NCI-H2081 (cell line): ENCODE measurements at regions not wholly inside any gene's neighbourhood (a gene's known extent, or its start where the extent isn't known, plus 50 kb on each side); places are given as distances from the start of the nearest gene placed in this dataset.
"Not testable (repeated sequence)": the region's sequence is repeated elsewhere in the genome, so short reads cannot be mapped to it uniquely, and the experiment has no call there.

ENCODE experiments used
- DNase-seq, 2 experiments: peaks; one replicate each; lab custom pipeline; 2025; lab: John Stamatoyannopoulos, UW

DNA sequence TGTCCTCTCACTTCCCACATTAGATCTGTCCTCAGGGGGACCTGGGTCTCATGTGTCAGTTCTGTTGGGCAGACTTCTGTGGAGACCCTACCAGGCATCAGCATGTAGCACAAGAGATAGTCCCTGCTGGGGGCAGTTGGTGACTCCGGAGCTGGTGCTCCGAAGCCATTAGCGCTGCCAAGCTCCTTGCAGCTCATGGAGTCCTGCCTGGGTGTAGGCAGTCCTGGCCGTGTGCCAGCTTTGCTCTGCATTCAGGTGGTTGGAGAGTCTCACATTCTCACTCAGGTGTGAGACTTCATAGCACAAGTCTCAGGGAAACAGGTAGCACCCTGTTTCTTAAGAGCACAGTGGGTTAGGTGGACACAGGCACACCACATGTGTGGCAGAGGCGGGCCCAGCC, 202.3 kb downstream of the LIPI start:
- not testable (repeated sequence) for DNase-seq

DNA sequence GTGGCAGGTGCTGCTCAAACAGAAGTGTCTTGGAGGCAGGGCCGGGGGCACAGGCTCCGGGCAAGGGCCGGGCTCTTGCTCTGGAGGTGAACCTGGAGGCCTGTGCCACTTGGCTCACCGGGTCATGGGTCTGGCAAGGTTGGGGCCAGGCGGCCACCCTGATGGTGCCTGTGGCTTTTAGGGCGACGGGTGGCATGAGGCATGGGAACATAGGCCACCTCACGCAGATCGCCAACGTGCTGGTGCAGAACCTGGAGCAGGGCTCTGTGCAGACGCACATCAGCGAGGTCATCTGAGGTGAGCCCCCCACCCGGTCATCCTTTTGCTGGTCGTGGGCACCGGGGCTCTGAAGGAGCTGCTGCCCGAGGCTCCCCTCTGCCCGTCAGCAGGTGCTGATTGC, 202.7 kb downstream of the LIPI start:
- DNase-seq, result not testable (repeated sequence)

DNA sequence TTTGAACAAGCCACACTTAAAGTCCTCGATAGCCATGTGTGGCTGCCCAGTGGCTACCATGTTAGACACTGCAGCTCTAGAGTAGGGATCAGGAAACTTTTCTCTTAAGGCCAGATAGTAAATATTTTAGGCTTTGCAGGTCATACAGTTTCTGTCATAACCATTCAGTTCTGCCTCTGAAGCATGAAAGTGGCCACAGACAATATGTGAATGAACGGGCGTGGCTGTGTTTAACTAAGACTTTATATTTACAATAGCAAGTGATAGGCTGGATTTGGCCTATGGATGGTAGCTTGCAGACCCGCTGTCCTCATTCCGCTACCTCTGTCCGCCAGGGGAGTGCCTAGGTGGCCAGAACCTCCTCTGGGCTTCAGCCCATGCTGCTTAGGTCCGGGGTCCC, 204.6 kb downstream of the LIPI start:
- DNase-seq, result not testable (repeated sequence)

DNA sequence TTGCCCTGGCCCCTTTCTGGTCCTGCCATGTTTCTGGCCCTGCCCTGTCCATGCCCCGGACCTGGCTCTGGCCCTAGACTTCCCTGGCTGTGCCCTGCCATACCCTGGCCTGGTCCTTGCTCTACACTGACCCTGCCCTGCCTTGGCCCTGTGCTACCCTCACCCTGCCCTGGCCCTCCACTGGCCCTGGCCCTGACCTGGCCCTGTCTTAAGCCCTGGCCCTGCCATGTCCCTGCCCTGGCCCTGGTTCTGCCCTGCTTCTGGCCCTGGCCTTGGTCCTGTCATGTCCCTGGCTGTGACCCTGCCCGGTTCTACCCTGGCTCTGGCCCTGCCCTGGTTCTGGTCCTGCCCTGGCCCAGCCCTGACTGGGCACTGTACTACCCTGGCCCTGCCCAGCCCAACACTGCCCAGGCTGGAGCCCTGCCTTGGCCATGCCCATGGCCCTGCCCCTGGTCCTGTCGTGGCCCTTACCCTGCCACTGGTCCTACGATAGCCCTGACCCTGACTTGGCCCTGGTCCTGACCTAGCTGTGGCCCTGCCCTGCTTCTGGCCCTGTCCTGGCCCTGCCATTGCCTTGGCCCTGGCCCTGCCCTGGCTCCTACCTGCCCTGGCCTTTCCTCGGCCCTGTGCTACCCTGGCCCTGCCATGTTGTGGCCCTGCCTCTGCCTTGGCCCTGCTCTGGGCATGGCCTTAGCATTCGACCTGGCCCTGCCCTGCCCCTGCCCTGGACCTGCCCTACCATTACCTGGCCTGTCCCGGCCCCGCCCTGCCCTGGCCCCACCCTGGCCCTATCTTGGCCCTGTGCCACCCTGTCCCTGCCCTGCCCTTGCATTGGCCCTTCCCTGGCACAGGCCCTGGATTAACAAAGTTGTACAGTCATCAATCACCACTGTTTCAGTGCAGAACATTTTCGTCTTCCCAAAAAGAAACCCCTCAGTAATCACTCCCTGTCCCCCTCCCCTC, 223.5 kb downstream of the LIPI start:
- not testable (repeated sequence) for DNase-seq

DNA sequence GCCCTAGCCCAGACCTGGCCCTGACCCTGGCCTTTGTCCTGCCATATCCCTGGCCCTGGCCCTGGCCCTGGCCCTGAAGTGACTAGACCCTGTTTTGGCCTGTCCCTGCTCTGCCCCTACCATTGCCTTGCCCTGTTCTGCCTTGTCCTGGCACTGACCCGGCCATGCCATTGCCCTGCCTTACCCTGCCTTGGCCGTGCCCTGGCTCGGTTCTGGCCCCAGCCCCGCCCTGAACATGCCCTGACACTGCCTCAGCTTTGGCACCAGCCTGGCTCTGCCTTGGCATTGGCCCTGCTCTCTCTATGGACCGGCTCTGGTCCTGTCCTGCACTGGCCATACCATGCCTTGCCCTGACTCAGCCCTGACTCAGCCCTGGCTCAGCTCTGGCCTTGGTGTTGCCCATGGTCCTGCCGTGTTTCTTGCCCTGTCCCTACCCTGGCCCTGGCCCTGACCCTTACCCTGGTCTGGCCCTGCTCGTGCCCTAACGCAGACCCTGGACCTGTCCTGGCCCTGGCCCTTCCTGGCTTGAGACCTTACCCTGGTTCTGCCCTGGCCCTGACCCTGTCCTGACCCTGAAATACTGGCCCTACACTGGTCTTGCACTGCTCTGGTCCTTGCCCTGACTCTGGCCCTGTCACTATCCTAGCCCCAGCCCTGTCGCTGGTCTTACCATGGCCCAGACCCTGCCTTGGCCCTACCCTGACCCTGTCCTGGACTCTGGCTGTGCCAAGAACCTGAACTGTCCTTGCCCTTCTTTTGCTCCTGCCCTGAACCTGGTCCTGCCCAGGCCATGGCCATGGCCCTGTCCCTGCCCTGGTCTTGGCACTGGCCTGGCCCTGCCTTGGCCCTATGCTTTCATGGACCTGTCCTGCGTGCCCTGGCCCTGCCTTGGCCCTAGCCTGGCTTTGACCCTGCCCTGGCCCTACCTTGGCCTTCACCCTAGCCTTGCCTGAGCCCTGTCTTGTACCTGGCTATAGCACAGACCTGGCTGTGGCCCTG, 224.6 kb downstream of the LIPI start:
- DNase-seq, result not testable (repeated sequence)

DNA sequence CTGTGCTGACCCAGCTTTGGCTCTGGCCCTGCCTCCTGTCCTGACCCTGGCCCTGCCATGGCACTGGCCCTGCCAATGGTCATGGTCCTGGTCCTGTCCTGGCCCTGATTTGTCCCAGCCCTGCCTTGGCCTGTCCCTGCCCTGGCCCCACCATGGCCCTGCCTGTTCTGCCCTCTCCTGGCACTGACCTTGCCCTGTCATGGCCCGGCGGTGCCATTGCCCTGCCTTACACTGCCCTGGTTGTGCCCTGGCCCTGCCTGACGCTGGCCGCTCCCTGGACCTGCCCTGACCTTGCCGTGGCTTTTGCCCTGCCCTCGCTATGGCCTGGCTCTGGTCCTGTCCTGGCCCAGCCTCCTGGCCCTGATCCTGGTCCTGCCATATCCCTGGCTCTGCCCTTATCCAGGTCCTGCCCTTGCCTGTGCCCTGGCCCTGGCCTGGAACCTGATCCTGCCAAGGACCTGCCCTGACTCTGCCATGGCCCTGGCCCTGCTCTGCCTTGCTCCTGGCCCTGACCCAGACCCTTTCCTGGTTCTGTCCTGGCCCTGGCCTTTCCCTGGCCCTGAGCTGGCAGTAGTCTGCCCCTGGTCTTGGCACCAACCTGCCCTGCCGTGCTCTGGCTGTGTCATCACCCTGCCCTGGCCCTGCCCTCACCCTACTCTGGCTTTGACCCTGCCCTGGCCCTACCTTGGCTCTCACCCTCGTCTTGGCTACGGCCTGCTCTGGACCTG, 225.5 kb downstream of the LIPI start:
- not testable (repeated sequence) for DNase-seq

DNA sequence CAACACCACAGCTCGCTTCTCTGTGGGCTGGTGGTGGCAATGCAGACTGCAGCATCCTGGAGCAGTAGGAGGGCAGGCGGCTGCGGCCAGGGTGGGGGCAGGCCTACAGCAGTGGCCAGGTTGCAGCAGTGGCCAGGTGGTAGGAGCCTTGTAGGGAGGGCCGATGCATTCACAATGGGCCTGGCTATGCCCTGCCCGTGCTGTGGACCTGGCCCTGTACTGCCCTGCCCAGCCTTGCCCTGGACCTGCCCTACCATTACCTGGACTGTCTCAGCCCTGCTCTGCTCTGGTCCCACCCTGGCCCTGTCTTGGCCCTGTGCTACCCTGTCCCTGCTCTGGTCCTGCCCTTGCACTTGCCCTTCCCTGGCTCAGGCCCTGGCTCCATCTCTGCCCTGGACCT, 226.0 kb downstream of the LIPI start:
- DNase-seq, result not testable (repeated sequence)

DNA sequence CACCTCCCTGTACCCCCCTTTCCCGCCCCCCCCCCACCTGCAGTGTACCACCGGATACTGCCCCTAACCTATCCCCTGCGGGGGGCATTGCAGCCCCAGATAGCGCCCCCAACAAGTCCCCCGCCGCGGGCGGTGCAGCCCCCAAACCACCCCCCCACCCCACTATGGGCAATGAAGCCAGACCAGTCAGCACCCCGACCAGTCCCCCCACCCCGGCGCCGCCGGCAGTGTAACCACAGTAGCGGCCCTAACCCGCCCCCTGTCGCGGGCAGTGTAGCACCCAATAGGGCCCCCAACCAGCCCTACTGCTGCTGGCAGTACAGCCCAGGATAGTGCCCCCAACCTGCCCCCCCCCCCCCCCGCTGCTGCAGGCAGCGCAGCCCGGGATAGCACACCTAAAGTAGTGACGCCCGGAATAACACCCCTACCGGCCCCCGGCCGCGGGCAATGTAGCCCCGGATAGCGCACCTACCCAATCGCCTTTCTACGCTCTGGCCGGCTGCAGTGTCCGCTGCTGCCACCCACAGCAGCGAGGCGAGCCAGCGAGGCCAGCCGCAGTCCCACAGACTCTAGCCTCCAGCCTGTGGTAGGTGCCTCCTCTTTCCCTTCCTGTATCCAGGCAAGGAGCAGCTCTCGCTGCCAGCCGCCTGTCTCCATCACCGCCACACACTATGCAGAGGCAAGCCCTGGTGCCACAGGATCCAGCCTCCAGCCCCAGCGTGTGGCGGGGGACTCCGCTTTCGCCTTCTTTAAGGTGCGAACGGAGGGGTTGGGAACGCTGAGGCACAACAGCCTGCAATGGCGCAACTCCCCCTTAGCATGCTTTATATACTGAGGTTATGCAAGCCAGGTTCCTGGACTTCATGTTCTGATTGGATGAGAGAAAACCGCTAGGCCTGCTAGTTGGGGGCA, 229.3 kb downstream of the LIPI start:
- not testable (repeated sequence) for DNase-seq

DNA sequence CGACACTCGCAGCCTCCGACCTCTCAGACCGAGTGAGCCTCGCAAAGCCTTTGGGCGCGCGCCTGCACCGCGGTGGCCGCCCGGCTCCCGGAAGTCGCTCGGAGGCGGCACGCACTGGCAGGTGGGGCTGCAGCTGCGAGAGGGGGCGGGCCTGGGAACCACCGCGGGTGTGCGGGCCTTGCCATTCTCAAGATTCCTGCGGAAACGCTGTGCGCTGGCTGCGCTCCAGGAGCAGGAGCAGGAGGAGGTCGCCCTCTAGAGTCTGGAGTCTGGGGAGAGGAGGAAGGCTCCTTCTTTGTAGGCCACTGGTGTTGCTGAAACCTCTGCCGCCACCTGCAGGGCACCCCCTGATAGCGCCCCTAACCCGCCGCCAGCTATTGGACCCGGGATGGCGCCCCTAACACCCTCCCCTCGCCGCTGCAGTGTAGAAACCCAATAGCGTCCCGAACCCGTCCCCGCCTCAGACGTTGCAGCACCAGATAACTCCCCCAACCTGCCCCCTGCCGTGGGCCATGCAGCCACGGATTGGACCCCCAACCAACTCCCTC, 230.6 kb downstream of the LIPI start:
- DNase-seq, result peak; percentile 37 to 65

DNA sequence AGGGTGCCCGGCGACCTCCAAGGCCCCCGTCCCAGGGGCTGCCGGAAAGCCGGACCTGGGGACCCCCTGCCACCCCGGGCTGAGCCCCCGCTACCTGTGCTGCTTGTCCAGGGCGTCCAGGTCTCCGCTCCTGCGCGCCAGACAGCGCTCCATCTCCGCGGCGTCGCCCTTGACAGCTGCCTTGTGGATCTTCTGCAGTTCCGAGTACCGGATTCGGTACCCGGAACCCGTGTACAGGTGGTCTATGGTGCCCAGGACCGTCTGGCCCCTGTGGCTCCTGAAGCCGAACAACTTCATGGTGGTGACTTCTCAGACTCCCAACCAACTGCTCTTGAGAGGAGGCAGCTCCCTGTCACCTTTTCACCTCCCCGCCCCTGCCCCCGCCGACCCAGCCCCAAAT, 231.1 kb downstream of the LIPI start:
- DNase-seq, result not testable (repeated sequence)

DNA sequence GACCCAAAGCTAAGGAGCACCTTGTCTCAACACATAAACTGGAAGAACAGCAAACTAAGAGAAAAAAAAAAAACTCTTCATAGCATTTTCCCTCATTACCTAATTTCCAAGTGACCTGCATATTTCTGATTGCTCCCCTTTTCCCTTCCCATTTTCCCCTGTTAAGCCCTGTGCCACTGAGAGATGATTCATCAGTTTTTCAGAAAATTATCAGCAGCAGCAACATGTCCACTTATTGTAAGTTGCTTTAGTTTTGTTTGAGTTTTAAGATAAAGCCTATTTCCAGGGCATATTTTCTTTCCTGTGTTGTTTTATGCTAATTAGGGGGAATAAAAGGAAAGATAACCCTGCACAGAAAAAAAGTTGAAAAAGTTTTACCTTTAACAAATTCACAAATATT, 236.2 kb downstream of the LIPI start:
- DNase-seq, result not testable (repeated sequence)

DNA sequence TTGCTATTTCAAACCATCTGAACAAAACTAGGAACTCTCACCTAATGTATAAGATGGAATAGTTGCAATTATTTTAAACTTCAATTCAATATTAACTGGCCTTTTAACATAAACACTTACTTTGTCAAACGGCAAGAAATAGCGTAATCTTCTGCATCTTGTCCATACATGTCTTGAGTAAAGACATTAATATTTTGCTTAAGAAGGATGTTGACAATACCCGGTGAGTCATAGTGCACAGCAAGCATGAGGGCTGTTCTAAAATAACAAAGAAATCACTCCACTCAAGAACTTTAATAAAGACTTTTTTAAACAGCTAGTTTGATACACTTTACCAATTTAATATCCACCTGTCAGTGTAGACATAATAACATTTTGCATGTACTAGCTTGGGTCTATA, 240.9 kb downstream of the LIPI start:
- not testable (repeated sequence) for DNase-seq

DNA sequence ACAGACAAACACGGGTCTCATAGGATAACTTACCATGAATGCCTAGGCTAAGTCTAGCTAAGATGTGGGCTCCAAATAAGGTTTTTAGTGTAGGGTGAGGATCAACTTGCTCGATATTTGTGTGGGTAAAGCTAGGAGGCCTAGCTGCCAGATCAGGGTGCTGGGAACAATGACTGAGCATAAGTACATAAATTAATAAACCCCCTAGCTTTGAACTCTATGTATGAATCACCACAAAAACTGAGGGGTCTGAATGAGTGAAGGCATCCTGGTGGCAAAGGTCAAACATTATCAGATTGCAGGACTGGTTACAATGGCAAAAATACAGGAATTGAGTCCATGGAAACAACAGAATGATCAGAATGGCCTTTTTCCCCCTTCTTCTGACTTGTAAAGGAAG, 241.8 kb downstream of the LIPI start:
- not testable (repeated sequence) for DNase-seq

DNA sequence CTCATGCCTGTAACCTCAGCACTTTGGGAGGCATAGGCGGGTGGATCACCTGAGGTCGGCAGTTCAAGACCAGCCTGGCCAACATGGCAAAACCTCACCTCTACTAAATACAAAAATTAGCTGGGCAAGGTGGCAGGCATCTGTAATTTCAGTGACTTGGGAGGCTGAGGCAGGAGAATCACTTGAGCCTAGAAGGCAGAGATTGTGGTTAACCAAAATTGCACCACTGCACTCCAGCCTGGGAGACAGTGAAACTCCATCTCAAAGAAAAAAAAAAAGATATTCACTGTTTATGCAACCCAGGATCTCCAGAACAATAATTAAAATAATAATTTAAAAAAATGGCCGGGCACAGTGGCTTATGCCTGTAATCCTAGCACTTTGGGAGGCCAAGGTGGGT, 247.5 kb downstream of the LIPI start:
- not testable (repeated sequence) for DNase-seq

DNA sequence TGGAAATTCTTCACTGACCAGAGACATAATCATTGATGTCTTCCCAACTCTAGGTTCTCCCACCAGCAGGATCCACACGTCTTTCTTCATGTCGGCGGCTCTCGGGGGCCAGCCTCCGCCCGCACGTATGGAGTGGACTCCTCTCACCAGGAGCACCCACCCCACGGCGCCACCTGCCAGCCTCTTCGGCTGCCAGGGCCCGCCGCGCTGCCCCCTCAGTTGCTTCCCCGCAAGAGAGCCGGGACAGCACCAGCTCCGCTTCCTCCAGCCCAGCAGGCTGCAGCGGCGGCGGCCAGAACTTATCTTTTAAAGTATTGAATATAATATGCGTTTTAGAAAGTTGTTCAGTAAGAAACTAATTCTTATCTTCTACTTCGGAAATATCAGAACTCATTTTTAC, 273.5 kb downstream of the LIPI start:
- no peak for DNase-seq

DNA sequence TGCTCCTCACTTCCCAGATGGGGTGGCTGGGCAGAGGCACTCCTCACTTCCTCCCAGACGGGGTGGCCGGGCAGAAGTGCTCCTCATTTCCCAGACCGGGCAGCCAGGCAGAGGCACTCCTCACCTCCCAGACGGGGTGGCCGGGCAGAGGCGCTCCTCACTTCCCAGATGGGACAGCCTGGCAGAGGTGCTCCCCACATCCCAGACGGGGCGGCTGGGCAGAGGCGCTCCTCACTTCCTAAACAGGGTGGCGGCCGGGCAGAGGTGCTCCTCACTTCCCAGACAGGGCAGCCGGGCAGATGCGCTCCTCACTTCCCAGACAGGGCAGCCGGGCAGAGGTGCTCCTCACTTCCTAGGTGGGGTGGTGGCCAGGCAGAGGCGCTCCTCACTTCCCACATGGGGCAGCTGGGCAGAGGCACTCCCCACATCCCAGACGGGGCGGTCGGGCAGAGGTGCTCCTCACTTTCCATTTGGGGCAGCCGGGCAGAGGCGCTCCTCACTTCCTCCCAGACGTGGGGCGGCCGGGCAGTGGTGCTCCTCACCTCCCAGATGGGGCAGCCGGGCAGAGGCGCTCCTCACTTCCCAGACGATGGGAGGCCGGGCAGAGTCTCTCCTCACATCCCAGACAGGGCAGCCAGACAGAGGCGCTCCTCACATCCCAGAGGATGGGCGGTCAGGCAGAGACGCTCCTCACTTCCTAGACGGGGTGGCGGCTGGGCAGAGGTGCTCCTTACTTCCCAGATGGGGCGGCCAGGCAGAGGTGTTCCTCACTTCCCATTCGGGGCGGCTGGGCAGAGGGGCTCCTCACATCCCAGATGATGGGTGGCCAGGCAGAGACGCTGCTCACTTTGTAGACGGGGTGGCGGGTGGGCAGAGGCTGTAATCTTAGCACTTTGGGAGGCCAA, 274.5 kb downstream of the LIPI start:
- DNase-seq, result not testable (repeated sequence)

DNA sequence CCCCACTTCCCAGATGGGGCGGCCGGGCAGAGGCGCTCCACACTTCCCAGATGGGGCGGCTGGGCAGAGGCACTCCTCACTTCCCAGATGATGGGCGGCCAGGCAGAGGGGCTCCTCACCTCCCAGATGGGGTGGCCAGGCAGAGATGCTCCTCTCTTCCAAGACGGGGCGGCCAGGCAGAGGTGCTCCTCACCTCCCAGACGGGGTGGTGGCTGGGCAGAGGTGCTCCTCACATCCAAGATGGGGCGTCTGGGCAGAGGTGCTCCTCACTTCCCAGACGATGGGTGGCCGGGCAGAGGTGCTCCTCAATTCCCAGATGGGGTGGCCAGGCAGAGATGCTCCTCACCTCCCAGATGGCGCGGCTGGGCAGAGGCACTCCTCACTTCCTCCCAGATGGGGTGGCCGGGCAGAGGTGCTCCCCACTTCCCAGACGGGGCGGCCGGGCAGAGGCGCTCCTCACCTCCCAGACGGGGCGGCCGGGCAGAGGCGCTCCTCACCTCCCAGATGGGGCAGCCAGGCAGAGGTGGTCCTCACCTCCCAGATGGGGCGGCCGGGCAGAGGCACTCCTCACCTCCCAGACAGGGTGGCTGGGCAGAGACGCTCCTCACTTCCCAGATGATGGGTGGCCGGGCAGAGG, 275.2 kb downstream of the LIPI start:
- not testable (repeated sequence) for DNase-seq

DNA sequence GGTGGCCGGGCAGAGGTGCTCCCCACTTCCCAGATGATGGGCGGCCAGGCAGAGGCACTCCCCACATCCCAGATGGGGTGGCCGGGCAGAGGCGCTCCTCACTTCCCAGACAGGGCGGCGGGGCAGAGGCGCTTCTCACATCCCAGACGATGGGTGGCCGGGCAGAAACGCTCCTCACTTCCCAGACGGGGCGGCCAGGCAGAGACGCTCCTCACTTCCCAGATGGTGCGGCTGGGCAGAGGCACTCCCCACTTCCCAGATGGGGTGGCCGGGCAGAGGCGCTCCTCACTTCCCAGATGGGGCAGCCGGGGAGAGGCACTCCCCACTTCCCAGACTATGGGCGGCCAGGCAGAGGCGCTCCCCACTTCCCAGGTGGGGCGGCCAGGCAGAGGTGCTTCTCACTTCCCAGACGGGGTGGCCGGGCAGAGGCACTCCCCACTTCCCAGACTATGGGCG, 275.8 kb downstream of the LIPI start:
- not testable (repeated sequence) for DNase-seq

DNA sequence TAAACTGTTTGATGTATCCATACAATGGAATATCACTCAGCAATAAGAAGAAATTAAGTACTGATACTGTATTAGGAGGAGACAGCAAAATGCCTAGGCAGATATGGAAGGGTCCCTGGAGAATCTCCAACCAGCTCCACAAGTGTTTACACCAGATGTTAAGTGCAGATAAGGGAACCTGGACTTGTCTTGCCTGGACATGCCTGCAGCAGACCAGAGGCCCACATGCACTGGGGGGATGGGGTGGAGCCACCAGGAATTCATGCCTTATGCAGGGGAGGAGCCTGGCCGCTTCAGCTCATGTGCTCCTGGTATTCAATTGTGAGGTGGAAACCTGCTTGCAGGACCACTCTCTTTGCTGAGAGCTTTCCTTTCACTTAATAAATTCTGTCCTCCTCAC, 287.6 kb downstream of the LIPI start:
- not testable (repeated sequence) for DNase-seq
